HS-27A (cell line): ENCODE measurements at regions not wholly inside any gene's neighbourhood (a gene's known extent, or its start where the extent isn't known, plus 50 kb on each side); places are given as distances from the start of the nearest gene placed in this dataset.

Source experiments
- DNase-seq: peaks from one replicate; pipeline ENCODE4 v3.0.0-alpha.2; 2012; ENCODE audit warnings: low read depth, missing footprints

- no peak for DNase-seq
These were observed 200.9 kb downstream of the TM2D1 start for GRCh38 chr1:61523893-61524605.

GRCh38 chr1:61523229-61523628, 201.7 kb downstream of the TM2D1 start:
- no peak for DNase-seq

- DNase-seq: no peak
These were observed 204.5 kb downstream of the TM2D1 start for GRCh38 chr1:61520401-61520800.

GRCh38 chr1:61519631-61520030, 205.3 kb downstream of the TM2D1 start:
- DNase-seq: no peak

- DNase-seq: no peak
These were observed 206.1 kb downstream of the TM2D1 start for GRCh38 chr1:61518670-61519400.

- DNase-seq: no peak
These were observed 207.6 kb downstream of the TM2D1 start for GRCh38 chr1:61517345-61517744.

GRCh38 chr1:61515096-61515495, 209.8 kb downstream of the TM2D1 start:
- no peak for DNase-seq
